HG03066 (cell line): ENCODE measurements at regions not wholly inside any gene's neighbourhood (a gene's known extent, or its start where the extent isn't known, plus 50 kb on each side); places are given as distances from the start of the nearest gene placed in this dataset.

Source experiments
- ATAC-seq: cut with Tn5 transposase; IDR thresholded peaks from one replicate; pipeline ENCODE4 v1.9.1; 2021; ENCODE audit warnings: low read depth; ENCODE audit not compliant: unreplicated experiment

DNA sequence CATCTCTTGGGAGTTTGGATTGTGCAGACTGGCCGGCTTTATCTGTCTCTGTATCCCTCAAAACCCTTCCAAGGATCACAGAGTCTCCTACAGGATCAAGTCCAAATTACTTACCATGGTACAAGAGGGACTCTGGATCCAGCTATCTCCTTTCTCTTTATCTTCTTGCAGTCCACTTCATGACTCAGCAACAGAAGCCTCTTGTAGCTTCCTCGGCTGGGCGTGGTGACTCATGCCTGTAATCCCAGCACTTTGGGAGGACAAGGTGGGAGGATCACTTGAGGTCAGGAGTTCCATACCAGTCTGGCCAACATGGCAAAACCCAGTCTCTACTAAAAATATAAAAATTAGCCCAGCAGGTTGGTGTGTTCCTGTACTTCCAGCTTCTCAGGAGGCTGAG lies 189.7 kb downstream of the BCAT1 start:
- ATAC-seq, result no peak

DNA sequence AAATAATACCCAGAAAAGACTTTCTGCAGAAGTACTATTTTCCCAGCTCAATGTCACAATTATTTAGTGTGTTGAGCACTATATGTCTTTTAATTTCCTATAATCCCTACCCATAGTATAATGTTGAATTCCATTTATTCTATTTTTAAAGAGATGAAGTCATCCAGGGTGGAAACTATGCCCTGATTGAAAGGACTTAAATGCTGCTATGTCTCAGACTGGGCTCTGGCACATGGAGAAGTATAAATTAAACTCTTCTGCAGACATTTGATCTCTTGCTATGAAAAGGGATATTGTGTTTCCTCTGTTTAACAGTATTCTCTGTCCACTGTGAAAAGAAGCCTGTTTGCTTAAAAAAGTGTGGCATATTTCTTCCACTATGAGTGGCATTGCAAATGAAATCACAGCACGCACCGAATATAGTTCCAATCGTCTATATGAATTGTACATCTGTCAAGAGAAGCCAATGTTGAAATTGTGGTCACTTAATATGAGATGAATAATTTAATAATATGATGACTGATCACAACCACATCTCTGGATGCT lies 192.3 kb downstream of the BCAT1 start:
- ATAC-seq, result no peak

DNA sequence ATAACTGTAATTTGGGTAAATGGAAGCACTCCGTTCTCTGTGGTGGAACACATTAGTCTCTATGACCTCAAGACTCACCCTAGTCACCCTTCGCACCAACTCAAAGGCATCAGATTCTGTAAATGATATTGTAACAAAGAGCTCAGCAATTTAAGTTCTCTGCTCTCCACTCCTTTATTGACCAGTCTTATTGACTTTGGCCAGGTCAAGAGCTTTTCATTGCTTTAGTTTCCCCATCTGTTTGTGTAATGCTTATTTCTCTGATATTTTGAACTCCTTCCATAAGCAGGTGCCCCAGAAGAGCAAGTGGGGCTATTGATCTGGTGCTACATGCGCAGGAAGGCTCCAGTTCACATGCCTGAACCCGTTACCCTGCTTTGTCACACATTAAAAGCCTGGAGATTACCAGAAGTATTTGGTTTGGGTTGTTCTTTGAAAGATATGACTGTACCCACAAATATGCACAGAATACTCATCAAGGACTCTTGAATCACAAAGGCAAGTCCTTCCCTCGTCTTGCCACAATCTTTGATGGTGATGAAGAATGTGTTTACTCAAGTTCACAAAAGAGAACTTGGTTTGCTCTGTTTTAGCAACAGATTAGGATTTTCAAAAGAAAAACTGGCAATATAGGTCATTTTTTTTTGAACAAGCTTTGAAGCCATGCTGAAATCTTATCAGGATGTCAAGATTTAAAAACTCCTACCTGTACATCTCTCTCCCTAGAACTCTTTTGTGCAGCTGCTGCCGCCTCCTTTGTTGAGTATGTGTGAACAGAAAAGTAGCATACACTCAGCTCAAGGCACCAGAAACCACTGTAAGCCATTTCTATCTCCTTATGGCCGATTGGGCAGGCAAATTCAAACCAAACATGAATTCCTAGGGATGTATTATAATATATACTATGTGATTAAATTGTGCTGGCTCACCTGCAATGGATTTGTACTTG lies 193.9 kb downstream of the BCAT1 start:
- no peak for ATAC-seq

DNA sequence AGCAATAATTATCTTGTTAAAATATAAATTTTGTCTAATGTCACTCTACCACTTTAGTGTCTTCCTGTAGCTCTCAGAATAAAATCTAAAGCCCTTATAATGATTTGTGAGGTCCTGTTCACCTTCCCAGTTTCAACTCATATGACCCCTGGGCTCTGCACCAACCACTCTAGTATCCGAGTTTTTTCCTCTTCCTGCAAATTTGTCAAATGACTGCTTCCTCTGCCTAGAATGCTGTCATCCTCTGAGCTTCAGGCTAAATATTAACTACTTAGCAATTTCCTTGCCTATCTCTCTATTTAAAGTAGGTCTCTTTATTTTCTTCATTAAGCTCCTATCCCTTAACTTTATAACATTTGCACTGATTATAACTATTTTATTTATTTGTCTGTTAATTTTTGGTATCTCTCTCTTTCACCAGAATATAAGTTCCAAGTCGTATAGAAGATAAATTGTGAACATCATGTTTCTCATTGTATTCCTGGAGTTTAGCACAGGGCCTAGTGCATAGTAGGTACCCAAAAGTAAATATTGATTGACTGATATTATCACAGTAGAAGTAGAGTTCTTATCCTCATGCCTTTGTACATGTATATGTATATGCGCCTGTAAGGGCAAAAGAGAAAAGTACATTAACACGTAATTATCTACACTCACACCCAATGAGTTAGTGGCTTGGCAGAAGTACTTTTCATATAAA lies 196.0 kb downstream of the BCAT1 start:
- ATAC-seq, result no peak

DNA sequence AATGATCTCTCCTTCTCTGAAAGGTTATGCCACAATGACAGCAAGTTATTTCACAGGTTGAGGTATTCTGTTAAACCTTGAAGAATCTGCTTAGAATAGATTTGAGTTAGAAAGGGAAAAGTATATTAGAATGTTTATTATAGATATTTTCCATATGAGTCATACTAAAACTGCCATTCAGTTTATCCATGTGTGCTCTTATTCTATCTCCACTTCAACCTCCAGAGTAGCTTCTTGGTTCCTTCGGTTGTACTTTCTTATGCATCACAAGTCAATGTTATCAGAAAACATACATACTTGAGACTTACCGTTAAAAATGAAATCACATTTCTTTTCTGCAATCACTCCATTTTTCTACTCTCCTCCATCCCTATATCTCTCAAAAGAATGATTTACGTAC lies 197.7 kb downstream of the BCAT1 start:
- no peak for ATAC-seq

DNA sequence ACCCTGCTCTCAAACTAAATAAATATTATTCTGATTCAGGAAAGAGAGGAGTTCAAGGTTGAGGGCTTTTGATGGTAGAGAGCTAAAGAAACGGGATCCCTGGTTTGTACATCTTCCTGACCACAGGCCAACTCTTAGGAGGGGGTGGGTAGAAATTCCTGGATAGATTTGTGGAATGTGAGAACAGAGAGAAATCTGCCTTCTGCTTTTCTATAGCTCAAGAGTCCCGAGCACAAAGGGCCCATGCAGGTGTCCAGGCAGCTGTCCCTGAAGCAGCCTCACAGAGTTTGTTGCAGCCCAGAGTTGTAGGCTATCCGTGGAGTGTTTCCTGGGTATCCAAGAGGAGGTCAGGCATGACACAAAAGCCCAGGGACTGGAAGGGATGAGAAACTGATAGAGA lies 198.6 kb downstream of the BCAT1 start:
- ATAC-seq, result no peak

DNA sequence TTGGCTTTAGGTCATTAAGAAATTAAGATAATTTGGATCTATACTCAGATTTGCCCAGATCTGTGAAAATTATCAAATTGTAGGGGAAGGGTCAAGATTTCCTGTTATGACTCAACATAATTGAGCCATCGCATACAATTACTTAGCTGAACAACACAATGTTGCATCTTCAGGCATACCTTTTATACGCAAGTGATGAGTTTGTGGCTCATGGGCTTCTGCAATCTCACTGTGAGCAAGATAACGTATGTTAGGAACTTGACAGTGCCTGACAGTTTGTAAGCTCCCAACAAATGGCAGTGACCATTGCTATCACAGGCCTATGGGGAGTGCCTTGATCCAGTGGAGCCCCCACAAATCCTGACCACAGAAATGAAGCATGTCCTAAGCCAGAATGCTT lies 199.7 kb downstream of the BCAT1 start:
- no peak for ATAC-seq

DNA sequence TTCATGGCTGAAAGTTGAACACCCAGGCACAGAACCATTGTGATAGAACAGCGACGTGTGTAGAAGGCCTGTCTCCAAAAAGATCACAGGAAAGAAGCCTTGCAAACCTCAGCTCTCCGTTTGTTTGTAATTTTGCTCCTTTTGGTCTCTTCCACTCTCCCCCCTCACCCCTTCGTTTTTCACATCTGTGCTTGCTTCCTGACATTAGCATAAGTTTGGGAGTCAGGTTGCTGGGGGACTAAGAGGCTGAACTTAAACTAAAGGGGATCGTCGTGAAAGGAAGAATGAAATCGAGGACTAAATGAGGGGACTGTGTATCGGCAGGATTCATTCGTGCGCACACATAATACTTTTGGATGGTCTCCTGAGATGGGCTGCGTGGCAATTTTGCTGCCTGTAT lies 200.6 kb downstream of the BCAT1 start:
- no peak for ATAC-seq

DNA sequence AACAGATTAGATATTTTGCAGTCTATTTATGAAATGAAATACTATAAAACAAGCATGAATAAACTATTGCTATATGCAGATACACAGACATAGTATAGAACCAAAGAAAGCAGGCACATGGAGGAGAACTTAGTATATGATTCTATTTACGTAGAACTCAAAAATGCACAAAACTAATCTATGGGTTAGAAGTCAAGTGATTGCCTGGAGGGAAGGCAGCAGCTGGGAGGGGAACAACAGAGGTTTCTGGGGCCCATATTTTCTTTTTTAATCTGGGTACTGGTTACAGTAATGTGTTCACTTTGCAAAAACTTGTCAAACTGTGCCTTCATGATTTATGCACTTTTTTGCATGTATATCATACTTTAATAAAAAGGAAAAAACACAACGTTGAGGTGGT lies 202.0 kb downstream of the BCAT1 start:
- ATAC-seq, result no peak

DNA sequence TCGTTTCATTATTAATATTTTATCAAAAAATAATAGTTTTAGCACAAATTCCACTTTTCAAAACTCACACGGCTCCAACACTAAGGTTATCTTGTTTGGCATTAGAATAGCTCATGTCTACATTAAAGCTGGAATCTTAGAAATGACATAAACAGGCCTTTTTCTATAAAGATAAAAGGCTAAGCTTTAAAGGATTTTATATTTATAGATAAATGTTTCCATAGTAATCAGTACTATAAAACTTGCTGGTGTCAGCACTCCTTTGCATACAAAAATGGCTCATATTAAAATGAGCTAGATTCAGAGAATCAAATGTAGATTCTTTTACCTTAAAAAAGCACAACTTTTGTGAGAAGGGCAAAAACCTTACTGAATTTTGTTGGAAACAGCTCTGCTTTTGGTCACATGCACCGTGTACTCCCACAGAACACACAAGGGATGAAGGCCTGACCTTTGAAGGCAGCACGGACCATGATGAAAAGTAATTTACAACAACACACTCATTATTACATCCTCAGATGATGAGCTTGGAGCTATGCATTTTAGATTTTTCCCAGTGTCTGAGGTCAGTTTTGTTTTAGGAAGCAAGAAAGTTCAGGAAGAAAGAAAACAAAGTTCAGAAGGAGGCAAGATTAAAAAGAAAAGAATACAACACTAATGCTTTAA lies 202.8 kb downstream of the BCAT1 start:
- no peak for ATAC-seq

DNA sequence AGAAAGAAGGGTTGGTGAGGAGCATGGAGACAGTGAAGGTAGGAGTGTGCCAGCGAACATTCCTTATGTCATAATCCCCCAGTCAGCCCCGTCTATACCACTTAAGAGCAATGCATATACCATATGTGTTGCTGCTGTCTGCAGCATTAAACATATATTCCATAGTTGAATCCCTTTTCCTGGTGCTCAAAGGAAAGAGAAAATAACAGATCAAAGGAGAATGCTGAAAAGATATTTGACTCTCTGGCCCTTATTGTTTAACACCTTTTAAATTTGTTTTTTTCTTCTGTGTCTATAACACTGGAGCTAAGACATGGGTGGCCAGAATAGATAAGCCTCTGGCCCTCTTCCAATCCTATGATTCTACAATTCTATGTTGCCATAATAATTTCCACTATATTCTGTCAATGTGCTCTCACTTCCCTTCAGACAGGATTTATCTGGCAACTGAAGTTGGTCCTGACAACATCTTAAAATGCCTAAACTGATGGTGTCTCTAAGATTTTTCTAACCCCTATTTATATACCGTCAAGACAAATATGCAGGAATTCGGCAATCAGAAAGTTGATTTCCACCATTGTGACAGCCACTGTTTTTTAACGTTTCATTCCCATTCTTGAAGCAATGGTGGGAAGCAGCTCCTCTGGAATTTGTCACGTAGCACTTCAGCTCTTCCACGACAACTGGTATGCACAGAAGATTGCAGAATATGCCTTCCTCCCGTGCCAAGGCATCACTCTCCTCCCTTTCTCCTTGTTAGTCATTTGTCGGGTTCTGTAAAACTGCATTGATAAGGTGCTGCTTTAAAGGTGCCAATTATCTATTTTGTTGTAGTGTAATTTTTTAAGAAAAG lies 204.7 kb downstream of the BCAT1 start:
- no peak for ATAC-seq

DNA sequence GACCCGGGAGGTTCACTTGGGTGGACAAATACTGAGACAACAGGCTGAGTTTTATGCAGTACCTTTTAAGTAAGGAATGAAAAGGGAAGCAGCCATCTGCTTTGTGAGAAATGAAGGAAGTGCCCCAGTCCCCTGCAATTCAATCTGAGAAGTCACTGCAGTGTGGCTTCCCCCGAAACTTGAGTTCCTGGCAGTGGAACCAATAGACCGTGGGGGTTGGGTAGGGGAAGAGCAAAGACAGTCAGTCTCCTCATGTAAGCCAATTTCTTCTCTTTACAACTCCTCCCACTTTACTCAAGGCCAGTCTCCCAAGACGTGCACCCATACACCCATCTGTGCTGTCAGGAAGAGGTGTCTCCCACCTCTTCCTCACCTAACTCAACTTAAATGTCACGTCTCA lies 206.5 kb downstream of the BCAT1 start:
- ATAC-seq, result peak; percentile 80

DNA sequence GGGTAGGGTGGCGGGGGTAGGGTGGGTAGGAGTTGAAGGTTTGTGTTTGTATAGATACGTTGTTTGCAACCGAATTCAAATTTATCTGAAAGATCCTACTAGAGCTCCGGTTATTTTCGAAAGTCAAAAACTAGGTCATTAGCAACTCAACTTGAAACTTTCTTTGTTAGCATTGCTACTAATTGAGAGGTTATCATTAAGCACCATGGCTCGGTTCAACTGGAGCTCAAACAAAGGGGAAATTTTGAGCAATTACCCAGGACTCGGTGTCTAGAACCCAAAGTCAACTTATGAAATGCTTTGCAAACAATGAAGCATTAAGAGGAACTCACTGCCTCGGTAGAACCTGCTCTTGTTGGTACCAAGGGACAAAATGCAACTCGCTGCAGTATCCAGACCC lies 207.7 kb downstream of the BCAT1 start:
- peak; percentile 42 for ATAC-seq

DNA sequence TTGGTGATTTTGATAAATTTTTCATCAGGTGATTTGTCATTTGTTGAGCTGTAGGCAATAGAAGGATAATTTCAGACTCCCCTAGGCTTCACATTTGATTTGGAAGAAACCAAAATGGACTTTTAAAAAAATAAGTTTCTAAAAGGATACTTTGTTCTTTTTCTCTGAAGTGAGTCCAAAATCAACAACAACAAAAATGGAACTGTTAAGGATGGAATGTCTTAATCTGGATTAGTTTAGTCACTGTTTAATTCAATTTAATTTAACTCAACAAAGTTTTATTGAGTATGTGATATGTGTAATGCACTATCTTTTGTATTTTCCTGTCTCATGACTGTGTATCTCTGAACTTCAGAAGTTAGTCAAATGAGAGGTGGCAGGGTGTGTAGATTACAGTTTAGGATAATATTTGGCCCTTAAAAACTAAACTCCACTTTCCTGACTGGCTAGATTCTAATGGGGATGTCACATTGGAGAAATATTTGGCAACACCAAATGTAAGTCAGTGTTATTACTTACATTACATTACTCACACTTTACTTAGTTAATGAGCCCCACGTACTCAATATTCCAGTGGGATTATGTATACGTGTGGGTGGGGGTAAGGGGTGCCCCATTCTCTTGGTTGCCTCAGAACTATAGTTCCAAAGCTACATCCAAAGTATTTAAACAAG lies 209.7 kb downstream of the BCAT1 start:
- ATAC-seq, result no peak

DNA sequence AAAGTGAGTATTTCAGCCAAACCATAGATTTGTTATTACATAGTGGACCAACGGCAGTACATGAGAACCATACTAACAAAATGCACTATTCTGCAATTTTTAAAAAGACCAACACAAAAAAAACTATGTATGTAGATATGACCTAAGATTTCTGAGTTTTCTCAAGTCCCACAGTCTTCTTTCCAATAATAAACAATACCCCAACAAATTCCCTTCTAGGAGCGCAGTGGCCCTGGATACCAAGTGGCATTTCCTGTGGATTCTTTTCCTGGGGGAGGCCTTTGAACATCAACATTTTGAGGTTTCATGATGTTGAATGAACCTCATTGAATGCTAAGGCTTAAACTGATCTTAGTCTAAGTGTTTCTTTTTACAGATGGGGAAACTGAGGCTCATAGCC lies 210.5 kb downstream of the BCAT1 start:
- no peak for ATAC-seq

DNA sequence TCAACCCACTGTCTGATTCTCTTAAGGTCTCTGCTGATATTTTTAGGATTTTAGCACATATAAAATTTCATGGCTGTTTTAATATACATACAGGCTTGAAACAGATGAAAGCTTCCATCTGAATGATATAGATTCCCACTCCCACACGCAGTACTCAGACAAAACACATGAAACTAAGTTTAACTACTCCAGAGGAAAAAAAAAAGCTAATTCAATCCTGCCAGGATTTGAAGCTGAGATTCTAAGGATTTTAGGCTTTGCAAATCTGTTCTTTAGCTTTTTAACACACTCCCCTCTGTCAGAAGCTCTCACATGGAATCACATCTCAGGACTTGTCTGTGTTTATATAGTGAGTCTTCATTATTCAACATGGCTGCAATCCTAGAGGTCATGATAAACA lies 217.3 kb downstream of the BCAT1 start:
- no peak for ATAC-seq

DNA sequence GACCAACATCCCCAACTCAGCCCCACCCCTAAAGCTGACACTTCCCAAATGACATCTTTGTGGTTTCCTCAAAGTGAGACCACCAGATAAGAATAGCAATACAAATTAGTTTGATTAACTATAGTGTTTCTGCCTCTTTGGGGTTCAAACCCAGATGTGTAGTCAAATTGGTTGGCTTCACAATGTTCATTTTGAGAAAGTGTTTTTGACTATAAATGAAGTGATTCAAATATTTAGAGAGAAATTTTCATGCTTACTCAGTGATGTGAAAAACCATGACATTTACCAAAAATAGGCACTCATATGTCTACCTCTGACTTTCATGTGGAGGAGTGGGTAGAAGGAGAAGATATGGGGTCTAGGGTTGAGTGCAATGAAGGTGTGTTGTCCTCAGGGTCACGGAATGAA lies 218.4 kb downstream of the BCAT1 start:
- peak; percentile 51 for ATAC-seq

DNA sequence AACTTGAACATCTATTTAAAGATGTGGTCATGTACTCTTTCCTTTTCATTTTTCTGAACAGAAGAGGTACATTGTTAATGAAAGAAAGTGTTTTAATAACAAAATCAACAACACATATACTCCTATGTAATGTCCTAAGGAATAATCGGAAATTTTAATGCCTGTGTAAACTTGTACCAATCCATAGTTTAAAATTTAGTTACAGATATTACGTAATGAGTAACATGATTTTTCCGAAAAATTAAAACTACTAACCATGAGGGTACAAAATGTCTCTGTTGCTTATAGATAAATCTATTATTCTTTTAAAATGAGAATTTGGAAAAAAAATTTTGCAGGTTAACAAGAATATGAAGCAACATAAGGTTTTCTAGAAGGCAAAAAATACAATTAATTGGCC lies 220.1 kb downstream of the BCAT1 start:
- no peak for ATAC-seq

DNA sequence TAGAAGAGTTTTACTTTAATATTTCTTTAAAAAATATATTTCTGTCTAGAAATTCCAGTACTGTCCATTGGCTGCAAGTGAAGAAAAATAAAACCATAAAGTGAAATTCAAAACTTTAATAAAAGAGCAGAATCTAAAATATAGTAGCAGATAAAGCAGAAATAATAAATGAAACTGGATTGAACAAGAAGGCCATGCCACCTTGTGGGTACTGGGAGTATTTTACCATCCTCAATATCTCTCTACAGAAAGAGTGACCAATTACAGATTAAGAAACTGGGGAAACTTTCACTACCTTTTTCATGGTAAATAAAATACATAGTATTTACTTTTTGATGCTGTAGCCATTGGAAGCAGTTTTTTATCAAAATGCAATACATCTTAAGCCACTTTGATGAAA lies 220.5 kb downstream of the BCAT1 start:
- no peak for ATAC-seq

DNA sequence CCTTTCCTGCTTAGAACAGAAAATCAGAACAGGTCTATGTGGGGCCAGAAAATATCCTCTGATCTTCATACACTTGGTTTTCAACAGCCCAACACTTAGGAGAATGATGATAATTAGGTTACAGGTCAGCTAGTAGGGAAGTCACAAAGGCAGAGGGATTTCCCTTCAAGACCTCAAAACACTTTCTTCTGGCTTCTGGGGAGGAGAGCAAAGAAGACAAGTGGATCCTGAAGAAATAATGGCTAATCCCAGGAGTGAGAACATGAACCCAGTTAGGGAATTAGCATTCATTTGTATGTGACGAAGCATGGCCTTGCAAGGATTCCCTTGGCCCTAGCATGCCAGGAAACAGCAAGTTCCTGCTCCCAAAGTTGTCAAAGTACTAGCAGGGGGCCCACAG lies 223.3 kb downstream of the BCAT1 start:
- no peak for ATAC-seq
